ENCODE measurements at regions not wholly inside any gene's neighbourhood (a gene's known extent, or its start where the extent isn't known, plus 50 kb on each side); places are given as distances from the start of the nearest gene placed in this dataset.

GRCh38 chr4:115711575-115711974, 598.2 kb upstream of the NDST4 start:
- no peak for DNase-seq

GRCh38 chr4:115688961-115689360, 575.5 kb upstream of the NDST4 start:
- DNase-seq, result no peak

DNA sequence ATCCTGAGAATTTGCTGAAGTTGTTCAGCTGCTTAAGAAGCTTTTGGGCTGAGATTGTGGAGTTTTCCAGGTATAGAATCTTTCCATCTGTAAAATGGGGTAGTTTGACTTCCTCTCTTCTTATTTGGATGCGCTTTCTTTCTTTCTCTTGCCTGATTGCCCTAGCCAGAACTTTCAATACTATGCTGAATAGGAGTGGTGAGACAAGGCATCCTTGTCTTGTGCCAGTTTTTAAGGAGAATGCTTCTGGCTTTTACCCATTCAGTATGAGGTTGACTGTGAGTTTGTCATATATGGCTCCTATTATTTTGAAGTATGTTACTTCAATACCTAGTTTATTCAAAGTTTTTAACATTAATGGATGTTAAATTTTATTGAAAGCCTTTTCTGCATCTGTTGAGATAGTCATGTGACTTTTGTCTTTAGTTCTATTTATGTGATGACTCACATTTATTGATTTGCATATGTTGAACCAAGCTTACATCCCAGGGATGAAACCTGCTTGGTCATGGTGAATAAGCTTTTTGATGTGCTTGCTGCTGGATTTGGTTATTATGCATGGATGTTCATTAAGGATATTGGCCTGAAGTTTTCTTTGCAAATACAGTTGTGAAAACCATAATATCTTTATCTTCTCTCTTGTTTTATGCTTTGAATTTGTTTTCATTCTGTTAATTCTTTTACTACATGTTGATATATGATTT, 573.8 kb upstream of the NDST4 start:
- DNase-seq, result no peak

DNA sequence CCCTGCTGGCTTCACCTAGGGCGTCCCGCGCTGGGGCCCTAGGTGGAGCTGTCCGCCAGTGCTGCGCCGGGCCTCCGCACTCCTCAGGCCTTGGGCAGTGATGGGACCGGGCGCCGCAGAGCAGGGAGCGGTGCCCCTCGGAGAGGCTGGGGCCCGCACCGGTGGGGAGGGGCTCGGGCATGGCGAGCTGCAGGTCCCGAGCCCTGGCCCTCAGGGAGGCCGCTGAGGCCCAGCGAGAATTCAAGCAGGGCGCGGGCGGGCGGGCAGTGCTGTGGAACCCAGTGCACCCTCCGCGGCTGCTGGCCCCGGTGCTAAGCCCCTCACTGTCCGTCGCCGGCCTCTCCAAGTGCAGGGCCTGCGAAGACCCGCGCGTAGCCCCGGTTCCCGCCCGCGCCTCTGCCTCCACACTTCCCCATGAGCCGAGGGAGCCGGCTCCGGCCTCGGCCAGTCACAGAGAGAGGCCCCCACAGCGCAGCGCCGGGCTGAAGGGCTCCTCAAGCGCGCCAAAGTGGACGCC, 565.1 kb upstream of the NDST4 start:
- no peak for DNase-seq

DNA sequence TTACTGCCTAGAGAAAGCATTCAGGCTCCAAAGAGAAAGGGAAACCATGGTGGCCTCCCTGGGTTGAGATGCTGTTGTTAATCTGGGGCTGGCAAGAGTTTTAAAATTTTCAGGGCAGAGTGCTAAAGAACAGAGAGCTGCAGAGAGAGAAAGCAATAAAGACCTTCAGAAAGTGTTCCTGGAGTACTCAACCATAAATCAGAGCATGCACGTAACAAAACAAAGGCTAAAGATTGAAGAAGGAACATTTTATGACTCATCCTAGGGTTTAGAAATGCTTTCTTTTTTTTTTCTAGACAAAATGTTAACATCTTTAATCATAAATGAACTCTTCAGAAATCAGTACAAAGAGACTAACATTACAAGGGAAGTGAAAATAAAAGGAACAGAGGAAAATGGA, 562.3 kb upstream of the NDST4 start:
- no peak for DNase-seq

DNA sequence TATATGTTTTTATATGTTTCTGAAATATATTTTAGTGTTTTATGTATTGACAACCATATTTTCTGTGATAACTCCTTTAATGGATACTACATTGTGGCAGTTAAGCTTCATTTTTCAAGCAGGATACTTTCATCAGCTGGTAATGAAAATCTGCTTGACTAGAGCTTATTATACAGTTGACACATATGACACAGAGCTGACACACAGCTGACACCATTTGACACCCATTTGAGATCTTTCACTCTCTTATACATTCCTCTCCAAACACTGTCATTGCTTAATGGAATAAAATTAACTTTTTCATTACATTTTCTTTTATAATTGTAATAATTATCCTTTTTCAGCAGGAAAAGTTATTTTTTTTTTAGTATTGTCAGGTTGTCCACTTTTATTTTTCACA, 561.1 kb upstream of the NDST4 start:
- DNase-seq, result no peak

DNA sequence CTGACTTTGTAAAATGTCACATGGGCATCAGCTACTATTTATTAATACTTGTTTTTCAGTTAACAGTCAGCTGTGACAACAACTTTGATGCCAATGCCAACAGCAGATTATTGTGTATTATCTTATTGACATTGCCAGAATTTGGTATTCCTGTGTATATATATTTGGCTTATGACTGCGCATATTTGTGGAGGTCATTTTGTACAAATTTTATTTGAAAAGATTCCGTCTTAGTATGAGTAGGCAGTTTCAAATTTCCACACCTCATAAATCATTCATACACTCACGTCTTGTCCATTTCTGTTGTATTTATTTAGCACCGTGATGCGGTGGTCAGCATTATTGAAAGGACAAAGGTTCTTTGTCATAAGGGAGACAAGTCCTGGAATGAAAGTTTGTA, 558.2 kb upstream of the NDST4 start:
- DNase-seq, result no peak

DNA sequence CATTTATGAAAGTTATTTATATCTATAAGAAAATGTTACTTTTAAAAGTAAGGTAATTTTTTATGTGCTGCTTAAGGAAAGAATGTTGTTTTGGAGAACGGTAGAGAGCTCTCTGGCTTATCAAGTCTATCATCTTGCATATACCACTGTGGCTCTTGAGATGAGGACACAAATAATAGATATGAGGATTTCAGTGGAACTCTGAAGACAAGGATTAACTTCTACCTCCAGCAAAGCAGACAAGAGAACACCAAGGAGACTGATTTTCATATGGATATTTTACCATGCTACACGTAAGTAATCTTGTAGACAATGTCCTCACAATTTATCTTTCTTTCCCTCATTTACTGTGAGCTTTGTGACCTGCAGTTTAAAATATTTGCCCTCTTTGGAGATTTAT, 557.5 kb upstream of the NDST4 start:
- no peak for DNase-seq

DNA sequence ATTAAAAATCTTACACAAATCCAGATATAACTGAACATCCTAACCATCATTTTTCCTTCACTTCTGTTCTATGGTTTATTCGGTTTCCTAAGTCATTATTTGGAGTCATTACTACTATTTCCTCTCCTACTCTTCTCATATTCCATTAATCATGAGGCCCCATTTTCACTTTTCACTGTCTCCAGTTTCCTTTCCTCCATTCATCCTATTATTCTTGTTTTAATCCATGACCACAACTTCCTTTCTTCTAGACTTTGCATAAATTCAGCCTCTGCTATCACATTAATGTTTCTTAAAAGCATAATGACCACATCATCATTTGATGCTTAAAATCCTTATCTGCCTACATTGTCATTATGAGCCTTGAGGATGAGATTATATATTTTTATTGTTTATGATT, 555.0 kb upstream of the NDST4 start:
- DNase-seq, result no peak

DNA sequence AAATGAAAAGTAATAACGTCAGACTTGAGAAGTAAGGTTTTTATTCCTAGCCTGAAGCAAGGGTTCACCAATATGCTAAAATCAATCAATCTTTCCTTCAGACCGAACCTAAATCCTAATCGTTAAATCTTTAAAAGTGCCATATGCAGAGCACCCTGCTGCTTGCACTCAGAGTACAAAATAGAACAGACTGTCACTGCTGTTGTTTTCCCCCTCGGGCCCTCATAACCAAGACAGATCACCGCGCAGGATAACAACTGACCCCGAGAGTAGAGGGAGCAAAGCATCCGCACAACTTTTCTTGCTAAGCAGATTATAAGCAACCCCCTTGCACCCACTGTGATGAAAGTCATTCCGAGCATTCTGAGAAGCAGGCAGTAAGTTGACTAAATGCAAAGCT, 550.9 kb upstream of the NDST4 start:
- DNase-seq, result no peak

DNA sequence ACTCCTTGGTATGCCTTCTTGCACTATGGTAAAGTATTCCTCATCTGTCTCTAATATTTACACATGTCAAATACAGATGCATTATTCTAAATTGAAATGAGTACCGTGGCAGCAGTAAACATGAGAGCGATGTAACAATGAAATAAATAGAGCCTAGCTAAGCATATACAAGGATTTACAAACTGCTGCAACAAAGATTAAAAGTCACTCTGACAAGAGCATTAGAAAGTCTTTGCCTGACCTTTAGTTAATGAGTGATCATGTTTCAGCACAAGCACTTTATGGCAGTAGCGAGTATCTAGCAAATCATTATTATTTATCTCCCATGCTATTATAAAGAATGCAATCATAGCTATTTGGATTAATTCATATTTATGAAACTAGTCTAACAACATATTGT, 547.0 kb upstream of the NDST4 start:
- no peak for DNase-seq

GRCh38 chr4:115657991-115658650, 544.7 kb upstream of the NDST4 start:
- DNase-seq, result no peak

DNA sequence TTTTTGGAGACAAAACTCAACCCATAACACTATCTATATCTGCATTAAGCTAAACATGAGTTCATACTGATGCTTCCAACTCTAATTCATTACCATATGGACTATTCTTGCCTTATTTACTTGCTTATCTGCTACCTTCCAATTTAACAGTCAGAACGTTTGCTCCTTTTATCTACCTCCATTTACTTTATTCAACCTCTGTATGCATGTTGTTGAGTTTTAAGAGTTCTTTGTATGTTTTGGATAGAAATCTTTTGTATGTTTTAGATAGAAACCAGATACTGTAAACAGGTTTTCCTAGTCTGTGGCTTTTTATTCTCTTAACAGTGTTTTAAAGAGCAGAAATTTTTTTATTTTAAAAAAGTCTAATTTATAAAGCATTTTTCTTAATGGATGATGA, 542.2 kb upstream of the NDST4 start:
- no peak for DNase-seq

- DNase-seq, result no peak
These were observed 535.4 kb upstream of the NDST4 start for GRCh38 chr4:115648786-115649185.

GRCh38 chr4:115629270-115629669, 515.9 kb upstream of the NDST4 start:
- DNase-seq, result no peak

GRCh38 chr4:115609631-115610030, 496.2 kb upstream of the NDST4 start:
- DNase-seq, result no peak

- no peak for DNase-seq
These were observed 493.9 kb upstream of the NDST4 start for GRCh38 chr4:115607311-115607710.

GRCh38 chr4:115596265-115597001, 483.0 kb upstream of the NDST4 start:
- DNase-seq, result no peak

GRCh38 chr4:115580901-115581300, 467.5 kb upstream of the NDST4 start:
- DNase-seq, result no peak

DNA sequence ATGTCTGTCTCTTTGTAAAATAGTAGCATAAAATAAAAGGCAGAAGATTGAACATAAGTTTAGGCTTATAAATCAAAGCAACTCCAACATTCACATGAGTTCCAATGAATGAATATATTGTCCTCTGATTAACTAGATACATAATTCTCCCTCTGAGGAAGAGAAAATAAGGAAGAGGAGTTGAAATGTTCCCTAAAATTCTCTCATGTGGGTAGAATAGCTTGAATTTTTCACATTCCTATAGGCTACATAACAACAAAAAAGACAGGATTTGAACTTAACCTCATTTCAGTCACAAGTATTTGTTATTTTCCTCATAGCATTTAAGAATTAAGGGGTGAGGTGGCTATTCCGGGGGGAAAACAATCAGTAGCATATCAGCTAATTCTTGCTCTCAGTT, 462.4 kb upstream of the NDST4 start:
- no peak for DNase-seq

GRCh38 chr4:115562506-115562905, 449.1 kb upstream of the NDST4 start:
- DNase-seq, result no peak

DNA sequence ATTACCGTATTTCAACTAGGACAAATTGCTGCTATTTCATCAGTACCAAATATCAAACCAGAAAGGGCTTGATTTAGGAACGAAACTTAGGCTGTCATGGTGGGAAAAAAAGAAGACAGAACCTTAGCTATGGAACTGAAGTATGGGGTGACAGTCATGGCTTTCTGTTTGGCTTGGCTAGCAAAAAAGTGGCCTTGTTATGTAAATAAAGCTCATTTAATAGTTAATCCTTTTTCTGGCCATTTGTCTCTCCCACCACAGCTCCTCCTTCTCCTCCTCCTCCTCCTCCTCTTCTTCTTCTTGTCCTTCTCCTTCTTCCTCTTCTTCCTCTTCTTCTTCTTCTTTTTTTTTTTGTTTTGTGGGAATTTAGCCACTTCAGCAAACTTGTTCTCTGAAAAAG, 434.7 kb upstream of the NDST4 start:
- no peak for DNase-seq

GRCh38 chr4:115537387-115537786, 424.0 kb upstream of the NDST4 start:
- DNase-seq, result no peak

DNA sequence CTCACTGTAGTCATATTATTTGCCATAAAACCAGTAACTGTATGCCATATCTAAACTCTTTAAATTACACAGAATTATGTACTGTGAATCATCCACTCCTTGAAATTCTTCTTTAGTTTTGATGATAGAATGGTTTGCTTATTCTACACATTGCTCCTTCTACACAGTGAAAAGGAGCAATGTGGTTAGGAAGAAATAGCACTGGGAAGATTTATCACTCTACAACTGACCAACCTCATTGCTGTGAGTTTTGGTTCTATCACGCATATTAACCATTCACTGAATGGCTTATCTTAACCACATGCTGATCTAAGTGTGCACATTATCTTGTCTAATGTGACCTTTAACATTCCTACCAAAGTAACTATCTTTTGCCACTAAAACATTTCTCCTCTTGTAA, 415.7 kb upstream of the NDST4 start:
- DNase-seq, result no peak

Data from activated gamma-delta T cell treated with Interleukin-2 at 50 U/mL for 16 hours (primary cell).